GM12878 (cell line): ENCODE measurements at regions not wholly inside any gene's neighbourhood (a gene's known extent, or its start where the extent isn't known, plus 50 kb on each side); places are given as distances from the start of the nearest gene placed in this dataset.

Source experiments
- ATAC-seq: fragments of 200-7000 bp; cut with Tn5 transposase; 3 replicates; pipeline ENCODE4 v1.9.1; 2020; ENCODE audit warnings: mild to moderate bottlenecking, moderate library complexity
- BruUV-seq: library from RNA; stranded (reverse); fragments of 400-500 nt; replicated peaks from 2 replicates; lab custom pipeline; 2021; lab: Mats Ljungman, UMichigan
- CTCF ChIA-PET: fragments of 300-600 bp; sonication (Branson Sonifier 250); formaldehyde crosslinking; extraction: SDS; loops from one replicate; lab custom pipeline; 2021; ENCODE audit warnings: inconsistent platforms; lab: Yijun Ruan, JAX
- POLR2A ChIA-PET: fragments of 350-600 bp; formaldehyde crosslinking; extraction: SDS; loops from one replicate; lab custom pipeline; 2021; ENCODE audit warnings: inconsistent platforms; lab: Charles Lee
- RAD21 ChIA-PET: fragments of 300-600 bp; sonication (Branson Sonifier 250); formaldehyde crosslinking; loops from one replicate; lab custom pipeline; 2023; ENCODE audit warnings: antibody characterized with exemption; ENCODE audit not compliant: unreplicated experiment; lab: Charles Lee
- SMC1A ChIA-PET: fragments of 300-600 bp; sonication (Branson Sonifier 250); formaldehyde crosslinking; loops from one replicate; lab custom pipeline; 2023; ENCODE audit not compliant: unreplicated experiment, uncharacterized antibody; lab: Charles Lee
- DNase-seq: peaks from one replicate; pipeline ENCODE4 v3.0.0-alpha.2; 2011; ENCODE audit warnings: low read depth, low spot score
- FAIRE-seq: peaks from 3 replicates; lab custom pipeline; 2011; peaks lifted over from hg19 to GRCh38; lab: Jason Lieb, UNC
- H2AFZ ChIP-seq: 2 replicates; pipeline ENCODE4 v1.6.0; 2011; ENCODE audit warnings: low read depth, low read length, control low read depth; ENCODE audit not compliant: control insufficient read depth
- H3K27ac ChIP-seq: 2 replicates; pipeline ENCODE4 v1.5.1; 2011; ENCODE audit warnings: control low read depth; ENCODE audit not compliant: control insufficient read depth, insufficient read depth
- H3K27me3 ChIP-seq, 2 experiments: replicated peaks in 1 of 2; 2 replicates each; pipeline versions ENCODE4 v1.6.0 to v1.6.1; 2011; ENCODE audit warnings: low read length in 1 of 2; ENCODE audit not compliant: control insufficient read depth in 2 of 2, insufficient read depth in 2 of 2
- H3K36me3 ChIP-seq, 2 experiments: 2 replicates each; pipeline ENCODE4 v1.5.1; 2011; ENCODE audit warnings: low read length in 1 of 2; ENCODE audit not compliant: control insufficient read depth in 2 of 2, insufficient read depth in 2 of 2
- H3K4me1 ChIP-seq: 2 replicates; pipeline ENCODE4 v1.6.1; 2011; ENCODE audit warnings: mild to moderate bottlenecking, low read length, moderate library complexity, mixed read lengths; ENCODE audit not compliant: control insufficient read depth, insufficient read depth
- H3K4me2 ChIP-seq: 2 replicates; pipeline ENCODE4 v1.6.0; 2011; ENCODE audit warnings: control low read depth; ENCODE audit not compliant: control insufficient read depth, insufficient read depth
- H3K4me3 ChIP-seq: fragments of 200-600 bp; sonication (generic); 2 replicates; pipeline ENCODE4 v1.5.1; 2016
- H3K79me2 ChIP-seq: 2 replicates; pipeline ENCODE4 v1.6.0; 2011; ENCODE audit warnings: low read length; ENCODE audit not compliant: control insufficient read depth, insufficient read depth
- H3K9ac ChIP-seq: 2 replicates; pipeline ENCODE4 v1.8.0; 2011; ENCODE audit warnings: low read length, control low read depth, mixed read lengths; ENCODE audit not compliant: control insufficient read depth, insufficient read depth
- H3K9me3 ChIP-seq: replicated peaks from 3 replicates; pipeline ENCODE4 v1.5.1; 2011; ENCODE audit warnings: mild to moderate bottlenecking, low read length; ENCODE audit not compliant: control insufficient read depth, insufficient read depth
- H4K20me1 ChIP-seq: 2 replicates; pipeline ENCODE4 v1.6.0; 2011; ENCODE audit not compliant: control insufficient read depth, insufficient read depth
- CEBPB ChIP-seq, 2 experiments: fragments of 150-350 bp in 1 of 2; IDR thresholded peaks; 2 replicates each; pipeline ENCODE4 v1.6.1; 2012 to 2014; ENCODE audit warnings: low read depth in 2 of 2, low read length in 2 of 2, borderline replicate concordance in 1 of 2, inconsistent platforms in 1 of 2
- ETV6 ChIP-seq, 2 experiments: fragments of 450-650 bp in 1 of 2; IDR thresholded peaks in 1 of 2; conservative IDR thresholded peaks in 1 of 2; 2 replicates each; pipeline ENCODE4 v1.6.1; 2014; ENCODE audit warnings: antibody characterized with exemption in 1 of 2, borderline replicate concordance in 1 of 2, low read depth in 1 of 2, mild to moderate bottlenecking in 1 of 2, moderate library complexity in 1 of 2
- IRF4 ChIP-seq: IDR thresholded peaks from 2 replicates; pipeline ENCODE4 v1.6.1; 2011; ENCODE audit warnings: low read depth, low read length
- KDM1A ChIP-seq: fragments of 200-600 bp; sonication (generic); IDR thresholded peaks from 2 replicates; pipeline ENCODE4 v1.6.1; 2016; ENCODE audit warnings: borderline replicate concordance
- MEF2B ChIP-seq: fragments of 450-650 bp; IDR thresholded peaks from 2 replicates; pipeline ENCODE4 v1.6.1; 2018; ENCODE audit warnings: mild to moderate bottlenecking, moderate library complexity; ENCODE audit not compliant: partially characterized antibody, poor library complexity, severe bottlenecking
- MLLT1 ChIP-seq: fragments of 450-650 bp; IDR thresholded peaks from 2 replicates; pipeline ENCODE4 v1.6.1; 2016; ENCODE audit warnings: mild to moderate bottlenecking
- NR2F1 ChIP-seq: fragments of 450-650 bp; conservative IDR thresholded peaks from 2 replicates; pipeline ENCODE4 v1.6.1; 2017; ENCODE audit warnings: mild to moderate bottlenecking
- RCOR1 ChIP-seq: conservative IDR thresholded peaks from 2 replicates; pipeline ENCODE4 v1.6.1; 2012; ENCODE audit warnings: low read depth, low read length, improper control_type of control experiment
- SKIL ChIP-seq: fragments of 450-650 bp; IDR thresholded peaks from 2 replicates; pipeline ENCODE4 v1.6.1; 2017; ENCODE audit warnings: mild to moderate bottlenecking, low read depth, inconsistent platforms; ENCODE audit not compliant: poor library complexity, severe bottlenecking
- SREBF2 ChIP-seq: IDR thresholded peaks from 2 replicates; pipeline ENCODE4 v1.6.1; 2012; ENCODE audit warnings: mild to moderate bottlenecking, low read length
- TARDBP ChIP-seq: IDR thresholded peaks from 2 replicates; pipeline ENCODE4 v1.6.1; 2016; ENCODE audit warnings: borderline replicate concordance
- TCF3 ChIP-seq: IDR thresholded peaks from 2 replicates; pipeline ENCODE4 v1.6.1; 2012; ENCODE audit warnings: low read depth, mild to moderate bottlenecking, low read length, borderline replicate concordance; ENCODE audit not compliant: insufficient read depth
- ZNF622 ChIP-seq: fragments of 450-650 bp; IDR thresholded peaks from 2 replicates; pipeline ENCODE4 v1.6.1; 2017; ENCODE audit warnings: mild to moderate bottlenecking, inconsistent platforms
- ZZZ3 ChIP-seq: IDR thresholded peaks from 2 replicates; pipeline ENCODE4 v1.6.1; 2011; ENCODE audit warnings: low read depth; ENCODE audit not compliant: control insufficient read depth, insufficient read length
- WGBS: methylation state at CpG from one replicate; pipeline ENCODE4 v1.1.6; 2016; ENCODE audit warnings: low lambda C conversion rate; ENCODE audit not compliant: insufficient replicate concordance, insufficient coverage; ENCODE audit errors: missing lambda C conversion rate; 5-methylcytosine and 5-hydroxymethylcytosine counted together
- in situ Hi-C: fragments of 300-500 bp; cut with MboI; formaldehyde crosslinking; loops from 9 replicates; pipeline ENCODE4 v1.14.3; 2018; ENCODE audit warnings: mixed read lengths
- intact Hi-C: fragments of 100-400 bp; cut with micrococcal nuclease; formaldehyde crosslinking; loops from one replicate; pipeline ENCODE4 v1.14.2; 2022; ENCODE audit not compliant: unreplicated experiment
- TF ChIP-seq, protein P1 (sequence below): fragments of 450-650 bp; IDR thresholded peaks from 2 replicates; pipeline ENCODE4 v1.6.1; 2017; ENCODE audit warnings: low read depth, mild to moderate bottlenecking, moderate library complexity
- TF ChIP-seq, protein P2 (sequence below): IDR thresholded peaks from 2 replicates; pipeline ENCODE4 v1.6.1; 2012; ENCODE audit warnings: low read depth, low read length, improper control_type of control experiment

GRCh38 chr2:824954-825353, 125.7 kb upstream of the SNTG2 start:
- Histone ChIP-seq H3K9me3 (no peaks in the 10 kb centered on the region), H3K79me2 (no peaks in the 10 kb centered on the region), H4K20me1 (no peaks in the 10 kb centered on the region), H3K9ac (no peak overlapping the region), H2AFZ (no peak overlapping the region), H3K4me2 (no peak overlapping the region), H3K4me3 (no peak overlapping the region), H3K36me3 (no peaks in the 10 kb centered on the region), H3K4me1 (no peaks in the 10 kb centered on the region), H3K27ac (no peak overlapping the region), H3K27me3 (no peaks in the 10 kb centered on the region)
- in situ Hi-C loops: no loop called here
- BruUV-seq: no TSS peak
- intact Hi-C loops: no loop called here
- no peak for FAIRE-seq
- 50% methylated on average over 8 of the region's 8 CpGs for WGBS
- POLR2A ChIA-PET: no interaction called here
- DNase-seq: no peak
- SMC1A ChIA-PET: no interaction called here
- CTCF ChIA-PET: no interaction called here
- no peak for ATAC-seq
- RAD21 ChIA-PET: no interaction called here
- no peak for TF ChIP-seq ZNF622
- no peak for TF ChIP-seq KDM1A
- TF ChIP-seq SKIL: no peak
- TF ChIP-seq CEBPB (IDR thresholded peaks at IDR 0.05; ENCODE audit: borderline replicate concordance in 1 of 2, low read depth in 2 of 2, low read length in 2 of 2): no peak
- TF ChIP-seq TARDBP: no peak
- TF ChIP-seq SREBF2: no peak
- no peak for TF ChIP-seq ETV6 (conservative IDR thresholded peaks at IDR 0.05 in 1 of 2, IDR thresholded peaks at IDR 0.05 in 1 of 2; ENCODE audit: borderline replicate concordance in 1 of 2, low read depth in 1 of 2)
- TF ChIP-seq IRF4: no peak
- TF ChIP-seq NR2F1: no peak
- no peak for TF ChIP-seq ZZZ3
- TF ChIP-seq, protein P1, sequence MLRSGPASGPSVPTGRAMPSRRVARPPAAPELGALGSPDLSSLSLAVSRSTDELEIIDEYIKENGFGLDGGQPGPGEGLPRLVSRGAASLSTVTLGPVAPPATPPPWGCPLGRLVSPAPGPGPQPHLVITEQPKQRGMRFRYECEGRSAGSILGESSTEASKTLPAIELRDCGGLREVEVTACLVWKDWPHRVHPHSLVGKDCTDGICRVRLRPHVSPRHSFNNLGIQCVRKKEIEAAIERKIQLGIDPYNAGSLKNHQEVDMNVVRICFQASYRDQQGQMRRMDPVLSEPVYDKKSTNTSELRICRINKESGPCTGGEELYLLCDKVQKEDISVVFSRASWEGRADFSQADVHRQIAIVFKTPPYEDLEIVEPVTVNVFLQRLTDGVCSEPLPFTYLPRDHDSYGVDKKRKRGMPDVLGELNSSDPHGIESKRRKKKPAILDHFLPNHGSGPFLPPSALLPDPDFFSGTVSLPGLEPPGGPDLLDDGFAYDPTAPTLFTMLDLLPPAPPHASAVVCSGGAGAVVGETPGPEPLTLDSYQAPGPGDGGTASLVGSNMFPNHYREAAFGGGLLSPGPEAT: no peak
- TF ChIP-seq, protein P2, sequence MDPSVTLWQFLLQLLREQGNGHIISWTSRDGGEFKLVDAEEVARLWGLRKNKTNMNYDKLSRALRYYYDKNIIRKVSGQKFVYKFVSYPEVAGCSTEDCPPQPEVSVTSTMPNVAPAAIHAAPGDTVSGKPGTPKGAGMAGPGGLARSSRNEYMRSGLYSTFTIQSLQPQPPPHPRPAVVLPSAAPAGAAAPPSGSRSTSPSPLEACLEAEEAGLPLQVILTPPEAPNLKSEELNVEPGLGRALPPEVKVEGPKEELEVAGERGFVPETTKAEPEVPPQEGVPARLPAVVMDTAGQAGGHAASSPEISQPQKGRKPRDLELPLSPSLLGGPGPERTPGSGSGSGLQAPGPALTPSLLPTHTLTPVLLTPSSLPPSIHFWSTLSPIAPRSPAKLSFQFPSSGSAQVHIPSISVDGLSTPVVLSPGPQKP: no peak
- TF ChIP-seq RCOR1: no peak
- no peak for TF ChIP-seq TCF3
- no peak for TF ChIP-seq MEF2B
- TF ChIP-seq MLLT1: no peak
